Esophagus muscularis mucosa (tissue), 4 donors: ENCODE measurements at regions not wholly inside any gene's neighbourhood (a gene's known extent, or its start where the extent isn't known, plus 50 kb on each side); places are given as distances from the start of the nearest gene placed in this dataset.

ENCODE experiments used
- DNase-seq: peaks from one replicate; pipeline ENCODE4 v3.0.0-alpha.2; 2017; ENCODE audit errors: extremely low spot score
- H3K27ac ChIP-seq, 4 donors: fragments of 200-600 bp; sonication (generic); replicated peaks in 1 of 4; 1 replicate in 3 of 4; 2 replicates in 1 of 4; pipeline ENCODE4 v1.5.1; 2016 to 2019; ENCODE audit warnings: mild to moderate bottlenecking in 1 of 4
- H3K27me3 ChIP-seq, 4 donors: fragments of 200-600 bp; sonication (generic); one replicate each; pipeline versions ENCODE4 v1.5.1 to v1.6.0; 2016 to 2019
- H3K36me3 ChIP-seq, 4 donors: fragments of 200-600 bp; sonication (generic); one replicate each; pipeline ENCODE4 v1.5.1; 2016 to 2019
- H3K4me1 ChIP-seq, 4 donors: fragments of 200-600 bp; sonication (generic); one replicate each; pipeline ENCODE4 v1.5.1; 2016 to 2019
- H3K4me3 ChIP-seq, 4 donors: fragments of 200-600 bp; sonication (generic); 1 replicate in 2 of 4; 2 replicates in 2 of 4; pipeline ENCODE4 v1.5.1; 2016 to 2019; ENCODE audit warnings: mild to moderate bottlenecking in 4 of 4, moderate library complexity in 1 of 4
- H3K9me3 ChIP-seq, 4 donors: fragments of 200-600 bp; sonication (generic); 1 replicate in 3 of 4; 2 replicates in 1 of 4; pipeline ENCODE4 v1.5.1; 2016 to 2019
- EP300 ChIP-seq: sonication (generic); formaldehyde crosslinking; IDR thresholded peaks from one replicate; pipeline ENCODE4 v1.6.1; 2017; ENCODE audit warnings: antibody characterized with exemption
- POLR2A ChIP-seq: fragments of 450-650 bp; IDR thresholded peaks from one replicate; pipeline ENCODE4 v1.6.1; 2017; ENCODE audit warnings: antibody characterized with exemption, moderate library complexity, mild to moderate bottlenecking, low read depth
- POLR2AphosphoS5 ChIP-seq, 2 donors: sonication (generic); formaldehyde crosslinking; IDR thresholded peaks; one replicate each; pipeline ENCODE4 v1.6.1; 2017; ENCODE audit warnings: antibody characterized with exemption in 2 of 2
- WGBS: methylation state at CpG from one replicate; pipeline ENCODE4 v1.1.5; 2018; 5-methylcytosine and 5-hydroxymethylcytosine counted together
- intact Hi-C: fragments of 100-400 bp; cut with DNase I; formaldehyde crosslinking; loops from one replicate; pipeline ENCODE4 v1.15.1; 2023
- TF ChIP-seq, protein P1 (sequence below), 3 experiments: fragments of 200-600 bp in 2 of 3; fragments of 450-650 bp in 1 of 3; sonication (generic) in 2 of 3; IDR thresholded peaks; one replicate each; pipeline ENCODE4 v1.5.1; 2017 to 2019; ENCODE audit warnings: antibody characterized with exemption in 3 of 3, mild to moderate bottlenecking in 2 of 3, moderate library complexity in 1 of 3

GRCh38 chr15:25170781-25171110, 216.0 kb downstream of the SNRPN start:
- WGBS = 90% methylated on average over 4 of the region's 6 CpGs
- H3K36me3 ChIP-seq = no peaks in the 10 kb centered on the region
- no peaks in the 10 kb centered on the region for H3K27me3 ChIP-seq
- no peak overlapping the region for H3K4me3 ChIP-seq
- peaks cover 0 to 49% (median 32%) of the 10 kb centered on the region in 4 donors for H3K9me3 ChIP-seq
- H3K4me1 ChIP-seq = no peaks in the 10 kb centered on the region
- DNase-seq = peak; percentile 62
- H3K27ac ChIP-seq = no peak overlapping the region
- TF ChIP-seq EP300 (no peak), POLR2A (no peak), POLR2AphosphoS5 (IDR thresholded peaks at IDR 0.05) (no peak)
- TF ChIP-seq, protein P1, sequence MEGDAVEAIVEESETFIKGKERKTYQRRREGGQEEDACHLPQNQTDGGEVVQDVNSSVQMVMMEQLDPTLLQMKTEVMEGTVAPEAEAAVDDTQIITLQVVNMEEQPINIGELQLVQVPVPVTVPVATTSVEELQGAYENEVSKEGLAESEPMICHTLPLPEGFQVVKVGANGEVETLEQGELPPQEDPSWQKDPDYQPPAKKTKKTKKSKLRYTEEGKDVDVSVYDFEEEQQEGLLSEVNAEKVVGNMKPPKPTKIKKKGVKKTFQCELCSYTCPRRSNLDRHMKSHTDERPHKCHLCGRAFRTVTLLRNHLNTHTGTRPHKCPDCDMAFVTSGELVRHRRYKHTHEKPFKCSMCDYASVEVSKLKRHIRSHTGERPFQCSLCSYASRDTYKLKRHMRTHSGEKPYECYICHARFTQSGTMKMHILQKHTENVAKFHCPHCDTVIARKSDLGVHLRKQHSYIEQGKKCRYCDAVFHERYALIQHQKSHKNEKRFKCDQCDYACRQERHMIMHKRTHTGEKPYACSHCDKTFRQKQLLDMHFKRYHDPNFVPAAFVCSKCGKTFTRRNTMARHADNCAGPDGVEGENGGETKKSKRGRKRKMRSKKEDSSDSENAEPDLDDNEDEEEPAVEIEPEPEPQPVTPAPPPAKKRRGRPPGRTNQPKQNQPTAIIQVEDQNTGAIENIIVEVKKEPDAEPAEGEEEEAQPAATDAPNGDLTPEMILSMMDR (IDR thresholded peaks at IDR 0.05) = no peak
- intact Hi-C loops = no loop called here

DNA sequence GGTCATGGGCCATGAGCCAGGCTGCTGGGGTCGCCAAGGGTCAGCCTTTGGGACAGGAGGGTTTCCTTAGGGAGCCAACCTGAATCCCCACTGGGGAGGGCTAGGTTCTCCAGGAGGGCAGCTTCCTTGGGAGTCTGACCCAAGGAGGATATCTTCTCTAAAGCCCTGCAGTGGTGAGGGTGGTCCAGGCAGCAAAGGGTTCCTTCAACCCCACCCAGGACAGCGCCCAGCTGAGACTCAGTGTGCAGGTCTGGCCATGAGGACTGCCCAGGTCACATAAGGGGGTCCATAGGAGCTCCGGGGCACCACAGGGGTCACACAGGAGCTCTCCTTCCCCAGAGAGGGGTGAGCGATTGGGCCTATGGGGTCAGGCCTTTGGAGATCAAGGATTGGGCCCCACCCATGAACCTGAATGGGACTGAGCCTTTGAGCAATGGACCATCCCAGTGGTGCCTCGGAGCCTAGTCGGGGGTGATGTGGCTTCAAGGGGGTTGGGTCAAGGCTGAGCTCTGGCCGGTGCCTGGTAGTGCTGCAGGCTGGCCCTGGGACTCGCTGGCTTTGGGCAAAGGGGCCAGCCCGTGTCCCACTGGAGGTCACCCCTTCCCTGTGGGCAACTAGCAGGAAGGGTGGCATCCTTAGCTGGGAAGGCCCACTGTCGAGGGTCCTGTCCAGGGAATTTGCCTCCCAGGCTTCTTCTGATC, 216.5 kb downstream of the SNRPN start:
- Histone ChIP-seq H3K4me1 (no peaks in the 10 kb centered on the region), H3K9me3 (peaks cover 0 to 55% (median 35%) of the 10 kb centered on the region in 4 donors), H3K36me3 (no peaks in the 10 kb centered on the region), H3K27ac (no peak overlapping the region), H3K27me3 (no peaks in the 10 kb centered on the region), H3K4me3 (no peak overlapping the region)
- TF ChIP-seq POLR2A = no peak
- TF ChIP-seq EP300 = no peak
- no peak for TF ChIP-seq POLR2AphosphoS5 (IDR thresholded peaks at IDR 0.05)
- TF ChIP-seq, protein P1 (IDR thresholded peaks at IDR 0.05) = no peak
- WGBS = 90% methylated on average over 4 of the region's 10 CpGs
- intact Hi-C loops = no loop called here
- DNase-seq = peak; percentile 86

- whole genome bisulfite sequencing = 96% methylated on average over 6 of the region's 9 CpGs
- no peaks in the 10 kb centered on the region for H3K4me1 ChIP-seq
- H3K27ac ChIP-seq = no peak overlapping the region
- TF ChIP-seq, protein P1 (IDR thresholded peaks at IDR 0.05) = no peak
- TF ChIP-seq POLR2AphosphoS5 (IDR thresholded peaks at IDR 0.05) (no peak), POLR2A (no peak), EP300 (no peak)
- peak; percentile 86 for DNase-seq
- H3K4me3 ChIP-seq = no peak overlapping the region
- peaks cover 0 to 62% (median 39%) of the 10 kb centered on the region in 4 donors for H3K9me3 ChIP-seq
- H3K27me3 ChIP-seq = no peaks in the 10 kb centered on the region
- H3K36me3 ChIP-seq = no peaks in the 10 kb centered on the region
- intact Hi-C loops = no loop called here
Measured at GRCh38 chr15:25171856-25172687, 217.3 kb downstream of the SNRPN start.

DNA sequence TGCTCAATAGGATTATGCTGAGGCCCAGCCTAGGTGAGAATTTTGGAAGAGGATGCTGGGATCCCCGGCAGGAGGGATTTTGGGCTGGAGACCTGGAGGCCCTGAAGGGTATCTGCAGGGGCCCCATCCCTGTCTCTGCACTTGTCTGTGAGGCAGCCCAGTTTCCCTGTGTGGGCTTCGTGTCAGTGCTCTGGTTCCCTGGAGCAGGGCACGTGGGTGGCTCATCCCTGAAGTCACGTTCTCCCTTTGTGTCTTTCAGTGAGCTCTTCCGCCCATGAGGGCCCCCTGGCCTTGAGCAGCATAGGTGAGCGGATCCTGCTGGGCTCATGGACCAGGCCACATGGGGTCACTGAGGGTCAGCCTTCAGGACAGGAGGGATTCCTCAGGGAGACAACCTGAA, 217.9 kb downstream of the SNRPN start:
- H3K4me1 ChIP-seq = no peaks in the 10 kb centered on the region
- peaks cover 0 to 66% (median 41%) of the 10 kb centered on the region in 4 donors for H3K9me3 ChIP-seq
- H3K4me3 ChIP-seq = no peak overlapping the region
- intact Hi-C loops = no loop called here
- no peaks in the 10 kb centered on the region for H3K27me3 ChIP-seq
- no peak for DNase-seq
- TF ChIP-seq, protein P1 (IDR thresholded peaks at IDR 0.05) = no peak
- TF ChIP-seq POLR2AphosphoS5 (IDR thresholded peaks at IDR 0.05) = no peak
- TF ChIP-seq EP300 = no peak
- no peak for TF ChIP-seq POLR2A
- H3K27ac ChIP-seq = no peak overlapping the region
- 92% methylated on average over 5 of the region's 6 CpGs for WGBS
- H3K36me3 ChIP-seq = no peaks in the 10 kb centered on the region
